ENCODE measurements at regions not wholly inside any gene's neighbourhood (a gene's known extent, or its start where the extent isn't known, plus 50 kb on each side); places are given as distances from the start of the nearest gene placed in this dataset.

DNA sequence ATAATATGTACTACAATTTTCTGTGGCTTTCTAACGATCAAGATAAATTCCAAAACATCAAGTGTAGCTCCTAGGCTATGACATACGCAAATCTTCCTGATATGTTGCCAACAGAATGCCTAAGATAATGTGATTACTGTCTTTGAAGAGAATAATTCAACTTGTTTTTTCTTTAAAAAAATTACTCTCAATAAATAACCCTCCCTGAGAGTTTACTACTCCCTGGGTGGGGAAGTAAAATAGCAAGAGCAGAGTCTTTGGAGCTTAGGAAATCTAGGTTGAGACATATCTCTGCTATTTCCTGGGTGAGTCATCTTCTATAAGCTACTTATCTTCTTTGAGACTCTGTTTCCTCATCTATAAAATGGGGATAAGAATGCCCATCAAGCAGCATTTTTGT lies 201.2 kb downstream of the ACTL7B start (continued):
- TF ChIP-seq, protein P1, sequence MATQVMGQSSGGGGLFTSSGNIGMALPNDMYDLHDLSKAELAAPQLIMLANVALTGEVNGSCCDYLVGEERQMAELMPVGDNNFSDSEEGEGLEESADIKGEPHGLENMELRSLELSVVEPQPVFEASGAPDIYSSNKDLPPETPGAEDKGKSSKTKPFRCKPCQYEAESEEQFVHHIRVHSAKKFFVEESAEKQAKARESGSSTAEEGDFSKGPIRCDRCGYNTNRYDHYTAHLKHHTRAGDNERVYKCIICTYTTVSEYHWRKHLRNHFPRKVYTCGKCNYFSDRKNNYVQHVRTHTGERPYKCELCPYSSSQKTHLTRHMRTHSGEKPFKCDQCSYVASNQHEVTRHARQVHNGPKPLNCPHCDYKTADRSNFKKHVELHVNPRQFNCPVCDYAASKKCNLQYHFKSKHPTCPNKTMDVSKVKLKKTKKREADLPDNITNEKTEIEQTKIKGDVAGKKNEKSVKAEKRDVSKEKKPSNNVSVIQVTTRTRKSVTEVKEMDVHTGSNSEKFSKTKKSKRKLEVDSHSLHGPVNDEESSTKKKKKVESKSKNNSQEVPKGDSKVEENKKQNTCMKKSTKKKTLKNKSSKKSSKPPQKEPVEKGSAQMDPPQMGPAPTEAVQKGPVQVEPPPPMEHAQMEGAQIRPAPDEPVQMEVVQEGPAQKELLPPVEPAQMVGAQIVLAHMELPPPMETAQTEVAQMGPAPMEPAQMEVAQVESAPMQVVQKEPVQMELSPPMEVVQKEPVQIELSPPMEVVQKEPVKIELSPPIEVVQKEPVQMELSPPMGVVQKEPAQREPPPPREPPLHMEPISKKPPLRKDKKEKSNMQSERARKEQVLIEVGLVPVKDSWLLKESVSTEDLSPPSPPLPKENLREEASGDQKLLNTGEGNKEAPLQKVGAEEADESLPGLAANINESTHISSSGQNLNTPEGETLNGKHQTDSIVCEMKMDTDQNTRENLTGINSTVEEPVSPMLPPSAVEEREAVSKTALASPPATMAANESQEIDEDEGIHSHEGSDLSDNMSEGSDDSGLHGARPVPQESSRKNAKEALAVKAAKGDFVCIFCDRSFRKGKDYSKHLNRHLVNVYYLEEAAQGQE (IDR thresholded peaks at IDR 0.05; ENCODE audit: low read depth), result no peak
- TF ChIP-seq YY1 (IDR thresholded peaks at IDR 0.05; ENCODE audit: extremely low read depth, insufficient replicate concordance, low read depth, low read length), result no peak
- TF ChIP-seq POLR2A (IDR thresholded peaks at IDR 0.05; ENCODE audit: borderline replicate concordance, extremely low read depth, insufficient read depth, insufficient read length), result no peak
- no peak for TF ChIP-seq SRF (IDR thresholded peaks at IDR 0.05; ENCODE audit: low read depth)

DNA sequence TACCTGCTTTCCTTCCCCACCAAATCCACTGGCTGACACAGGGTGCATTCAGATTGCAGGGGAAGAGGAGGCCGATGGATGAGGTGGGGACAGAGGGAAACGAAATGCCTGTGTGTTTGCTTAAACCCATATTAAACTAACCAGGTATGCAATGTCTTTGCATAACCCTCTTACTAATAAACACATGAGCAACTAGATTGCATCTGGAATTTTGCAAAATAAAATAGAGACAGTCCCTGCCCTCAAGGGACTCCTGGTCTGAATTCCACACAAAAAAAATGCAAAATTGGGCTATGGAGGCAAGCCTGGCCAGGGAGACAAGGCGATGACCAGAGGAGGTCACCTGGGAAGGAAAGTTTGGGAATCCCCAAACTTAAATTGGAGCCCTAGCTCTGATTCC lies 202.9 kb downstream of the ACTL7B start:
- Histone ChIP-seq H3K27me3 (ENCODE audit: insufficient read depth, low read length) (no peaks in the 10 kb centered on the region; the same call in 1 of the 2 replicates), H4K20me1 (ENCODE audit: insufficient read depth) (no peaks in the 10 kb centered on the region), H3K27ac (ENCODE audit: low read depth, low read length) (no peak overlapping the region), H3K9ac (ENCODE audit: low read length) (no peak overlapping the region), H3K4me1 (ENCODE audit: control insufficient read depth in 1 of 2, insufficient read depth in 2 of 2, low read length in 2 of 2) (no peaks in the 10 kb centered on the region), H2AFZ (ENCODE audit: low read depth, low read length, poor library complexity, severe bottlenecking) (no peak overlapping the region), H3K79me2 (ENCODE audit: insufficient read depth, low read length) (no peaks in the 10 kb centered on the region), H3K36me3 (ENCODE audit: control insufficient read depth in 1 of 2, insufficient read depth in 2 of 2, low read length in 2 of 2) (no peaks in the 10 kb centered on the region), H3K4me2 (ENCODE audit: low read length) (no peak overlapping the region), H3K9me3 (ENCODE audit: control insufficient read depth in 1 of 2, insufficient read depth in 1 of 2, low read depth in 1 of 2, low read length in 2 of 2) (no peaks in the 10 kb centered on the region), H3K4me3 (replicated peaks in 1 of 2; ENCODE audit: low read depth in 1 of 2, low read length in 2 of 2) (no peak overlapping the region), H3K9me2 (ENCODE audit: insufficient read depth) (no peaks in the 10 kb centered on the region)
- RAD21 ChIA-PET (ENCODE audit: low non-redundant PET in 1 of 2, low total read pairs in 2 of 2, uncharacterized antibody in 2 of 2, unreplicated experiment in 2 of 2), result no interaction called here
- no peak for ATAC-seq
- no peak for DNase-seq (ENCODE audit: low read depth, low spot score)
- CTCF ChIA-PET, result no interaction called here
- intact Hi-C loops (cut with micrococcal nuclease), result no loop called here
- TF ChIP-seq ZNF274 (IDR thresholded peaks at IDR 0.05; ENCODE audit: low read depth, low read length) (no peak), ELF1 (IDR thresholded peaks at IDR 0.05; ENCODE audit: borderline replicate concordance, low read depth) (no peak), CBX3 (IDR thresholded peaks at IDR 0.05; ENCODE audit: low read depth) (no peak), CEBPB (IDR thresholded peaks at IDR 0.05; ENCODE audit: low read depth) (no peak), EZH2 (IDR thresholded peaks at IDR 0.05) (no peak), JUND (IDR thresholded peaks at IDR 0.05) (no peak), RAD21 (IDR thresholded peaks at IDR 0.05; ENCODE audit: low read depth) (no peak)
- TF ChIP-seq, protein P2, sequence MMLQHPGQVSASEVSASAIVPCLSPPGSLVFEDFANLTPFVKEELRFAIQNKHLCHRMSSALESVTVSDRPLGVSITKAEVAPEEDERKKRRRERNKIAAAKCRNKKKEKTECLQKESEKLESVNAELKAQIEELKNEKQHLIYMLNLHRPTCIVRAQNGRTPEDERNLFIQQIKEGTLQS (IDR thresholded peaks at IDR 0.05), result no peak
- POLR2A ChIA-PET, result no interaction called here
- BruUV-seq (replicated peaks), result no TSS peak

Measured in HCT116 (cell line).